B cell (primary cell): ENCODE measurements at regions not wholly inside any gene's neighbourhood (a gene's known extent, or its start where the extent isn't known, plus 50 kb on each side); places are given as distances from the start of the nearest gene placed in this dataset.

ENCODE experiments used
- ATAC-seq: fragments of 200-7000 bp; cut with Tn5 transposase; one replicate; pipeline ENCODE4 v1.10.0; 2021; ENCODE audit warnings: low read depth, mild to moderate bottlenecking, moderate number of reproducible peaks, moderate library complexity
- CTCF ChIA-PET: fragments of 350-600 bp; sonication (Branson Sonifier 250); formaldehyde crosslinking; loops from one replicate; lab custom pipeline; 2021; ENCODE audit warnings: antibody characterized with exemption, inconsistent platforms; lab: Charles Lee
- POLR2A ChIA-PET: fragments of 350-600 bp; sonication (Branson Sonifier 250); formaldehyde crosslinking; loops from one replicate; lab custom pipeline; 2021; ENCODE audit warnings: antibody characterized with exemption; lab: Charles Lee
- DNase-seq: peaks from one replicate; pipeline ENCODE4 v3.0.0; 2013
- H2AFZ ChIP-seq: 2 replicates; pipeline ENCODE4 v1.6.1; 2012; ENCODE audit warnings: mild to moderate bottlenecking, low read depth, low read length; ENCODE audit not compliant: insufficient read depth, poor library complexity, severe bottlenecking
- H3K27ac ChIP-seq, 2 donors: 1 replicate in 1 of 2; 2 replicates in 1 of 2; pipeline ENCODE4 v1.5.1; 2012 to 2013; ENCODE audit warnings: low read length in 2 of 2, mild to moderate bottlenecking in 2 of 2, moderate library complexity in 1 of 2
- H3K27me3 ChIP-seq, 4 experiments: fragments of 200-600 bp in 1 of 4; sonication (generic) in 1 of 4; replicated peaks in 1 of 4; 1 replicate in 2 of 4; 2 replicates in 2 of 4; pipeline versions ENCODE4 v1.6.1 to v1.7.0; 2013 to 2016; ENCODE audit warnings: low read length in 3 of 4, mild to moderate bottlenecking in 2 of 4, mixed read lengths in 1 of 4, moderate library complexity in 1 of 4; ENCODE audit not compliant: insufficient read depth in 4 of 4, control insufficient read depth in 3 of 4; ENCODE audit errors: control extremely low read depth in 1 of 4
- H3K36me3 ChIP-seq, 2 experiments: replicated peaks in 1 of 2; 1 replicate in 1 of 2; 2 replicates in 1 of 2; pipeline versions ENCODE4 v1.6.1 to v1.7.1; 2013; ENCODE audit warnings: low read length in 1 of 2; ENCODE audit not compliant: insufficient read depth in 2 of 2, control insufficient read depth in 1 of 2; ENCODE audit errors: control extremely low read depth in 1 of 2, extremely low read depth in 1 of 2
- H3K4me1 ChIP-seq, 2 donors: fragments of 200-600 bp in 1 of 2; sonication (generic) in 1 of 2; 1 replicate in 1 of 2; 2 replicates in 1 of 2; pipeline versions ENCODE4 v1.5.1 to v1.6.1; 2013 to 2017; ENCODE audit warnings: low read length in 2 of 2; ENCODE audit not compliant: control insufficient read depth in 2 of 2, insufficient read depth in 2 of 2
- H3K4me2 ChIP-seq: replicated peaks from 2 replicates; pipeline ENCODE3; 2012; ENCODE audit warnings: mild to moderate bottlenecking, low read depth, low read length; ENCODE audit not compliant: poor library complexity, severe bottlenecking
- H3K4me3 ChIP-seq, 5 experiments: fragments of 200-600 bp in 1 of 5; sonication (generic) in 1 of 5; 1 replicate in 3 of 5; 2 replicates in 2 of 5; pipeline versions ENCODE4 v1.5.1 to v1.7.0; 2011 to 2016; ENCODE audit warnings: low read length in 4 of 5, mild to moderate bottlenecking in 4 of 5, low read depth in 2 of 5, control low read depth in 1 of 5, moderate library complexity in 1 of 5; ENCODE audit not compliant: insufficient read depth in 1 of 5; ENCODE audit errors: control extremely low read depth in 1 of 5, extremely low read depth in 1 of 5
- H3K79me2 ChIP-seq: fragments of 200-600 bp; sonication (generic); one replicate; pipeline ENCODE4 v1.6.0; 2016; ENCODE audit warnings: low read length; ENCODE audit not compliant: control insufficient read depth, insufficient read depth
- H3K9ac ChIP-seq: fragments of 200-600 bp; sonication (generic); 2 replicates; pipeline ENCODE4 v1.6.1; 2017; ENCODE audit warnings: mild to moderate bottlenecking, low read length, moderate library complexity
- H3K9me3 ChIP-seq, 3 donors: one replicate each; pipeline versions ENCODE4 v1.6.1 to v1.7.1; 2013; ENCODE audit warnings: low read length in 2 of 3; ENCODE audit not compliant: control insufficient read depth in 2 of 3, insufficient read depth in 1 of 3; ENCODE audit errors: control extremely low read depth in 1 of 3
- H4K20me1 ChIP-seq: 2 replicates; pipeline ENCODE4 v1.6.0; 2012; ENCODE audit warnings: mild to moderate bottlenecking, low read length; ENCODE audit not compliant: insufficient read depth, control insufficient read depth, poor library complexity, severe bottlenecking
- H3K27ac Mint-ChIP-seq: one replicate; pipeline ENCODE4 v1.8.0; 2021; ENCODE audit warnings: mixed read lengths
- H3K27me3 Mint-ChIP-seq: one replicate; pipeline ENCODE4 v1.8.0; 2021; ENCODE audit warnings: mixed read lengths
- H3K4me1 Mint-ChIP-seq: one replicate; pipeline ENCODE4 v1.8.0; 2021; ENCODE audit warnings: mixed read lengths
- H3K4me3 Mint-ChIP-seq: one replicate; pipeline ENCODE4 v1.8.0; 2021; ENCODE audit warnings: mixed read lengths
- H3K9me3 Mint-ChIP-seq: one replicate; pipeline ENCODE4 v1.8.0; 2022; ENCODE audit warnings: mixed read lengths; ENCODE audit not compliant: insufficient read depth
- EZH2 ChIP-seq: IDR thresholded peaks from 2 replicates; pipeline ENCODE4 v1.6.1; 2012; ENCODE audit warnings: borderline replicate concordance, low read depth, mild to moderate bottlenecking, moderate library complexity, low read length; ENCODE audit not compliant: insufficient read depth, poor library complexity, severe bottlenecking
- WGBS: methylation state at CpG from one replicate; pipeline ENCODE4 v1.1.5; 2013; ENCODE audit warnings: missing lambda C conversion rate; ENCODE audit not compliant: insufficient coverage; 5-methylcytosine and 5-hydroxymethylcytosine counted together
- intact Hi-C: fragments of 100-400 bp; cut with micrococcal nuclease; formaldehyde crosslinking; loops from one replicate; pipeline ENCODE4 v1.10.0; 2022
- TF ChIP-seq, protein P1 (sequence below): fragments of 200-600 bp; IDR thresholded peaks from one replicate; pipeline ENCODE4 v1.8.0; 2022; ENCODE audit warnings: antibody characterized with exemption, mild to moderate bottlenecking

- TF ChIP-seq, protein P1, sequence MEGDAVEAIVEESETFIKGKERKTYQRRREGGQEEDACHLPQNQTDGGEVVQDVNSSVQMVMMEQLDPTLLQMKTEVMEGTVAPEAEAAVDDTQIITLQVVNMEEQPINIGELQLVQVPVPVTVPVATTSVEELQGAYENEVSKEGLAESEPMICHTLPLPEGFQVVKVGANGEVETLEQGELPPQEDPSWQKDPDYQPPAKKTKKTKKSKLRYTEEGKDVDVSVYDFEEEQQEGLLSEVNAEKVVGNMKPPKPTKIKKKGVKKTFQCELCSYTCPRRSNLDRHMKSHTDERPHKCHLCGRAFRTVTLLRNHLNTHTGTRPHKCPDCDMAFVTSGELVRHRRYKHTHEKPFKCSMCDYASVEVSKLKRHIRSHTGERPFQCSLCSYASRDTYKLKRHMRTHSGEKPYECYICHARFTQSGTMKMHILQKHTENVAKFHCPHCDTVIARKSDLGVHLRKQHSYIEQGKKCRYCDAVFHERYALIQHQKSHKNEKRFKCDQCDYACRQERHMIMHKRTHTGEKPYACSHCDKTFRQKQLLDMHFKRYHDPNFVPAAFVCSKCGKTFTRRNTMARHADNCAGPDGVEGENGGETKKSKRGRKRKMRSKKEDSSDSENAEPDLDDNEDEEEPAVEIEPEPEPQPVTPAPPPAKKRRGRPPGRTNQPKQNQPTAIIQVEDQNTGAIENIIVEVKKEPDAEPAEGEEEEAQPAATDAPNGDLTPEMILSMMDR: no peak
- no peak for TF ChIP-seq EZH2
- no peak overlapping the region for H3K4me3 Mint-ChIP-seq
- no peaks in the 10 kb centered on the region for H3K4me1 Mint-ChIP-seq
- ChIA-PET CTCF (no interaction called here), POLR2A (no interaction called here)
- Histone ChIP-seq H3K9me3 (no peaks in the 10 kb centered on the region), H3K4me1 (no peaks in the 10 kb centered on the region), H4K20me1 (no peaks in the 10 kb centered on the region), H3K79me2 (no peaks in the 10 kb centered on the region), H3K4me3 (no peak overlapping the region), H3K27me3 (no peaks in the 10 kb centered on the region), H3K9ac (no peak overlapping the region), H2AFZ (no peak overlapping the region), H3K27ac (no peak overlapping the region), H3K36me3 (no peaks in the 10 kb centered on the region), H3K4me2 (no peak overlapping the region)
- H3K27me3 Mint-ChIP-seq: no peaks in the 10 kb centered on the region
- intact Hi-C loops: no loop called here
- no peak overlapping the region for H3K27ac Mint-ChIP-seq
- no peaks in the 10 kb centered on the region for H3K9me3 Mint-ChIP-seq
- 95% methylated on average over 2 of the region's 2 CpGs for WGBS
- DNase-seq: no peak
- no peak for ATAC-seq
Measured at GRCh38 chr21:38179511-38179910, 77.3 kb upstream of the KCNJ15 start.

GRCh38 chr21:38181096-38181495, 75.7 kb upstream of the KCNJ15 start:
- Mint-ChIP-seq H3K9me3 (no peaks in the 10 kb centered on the region), H3K27me3 (no peaks in the 10 kb centered on the region), H3K4me3 (no peak overlapping the region), H3K27ac (no peak overlapping the region), H3K4me1 (no peaks in the 10 kb centered on the region)
- no peaks in the 10 kb centered on the region for H3K36me3 ChIP-seq
- DNase-seq (no peak), ATAC-seq (no peak)
- WGBS: no CpG with 5 or more reads among the region's 4 CpGs
- H3K4me3 ChIP-seq: no peak overlapping the region
- TF ChIP-seq, protein P1: no peak
- TF ChIP-seq EZH2: no peak
- ChIA-PET CTCF (no interaction called here), POLR2A (no interaction called here)
- no peaks in the 10 kb centered on the region for H3K9me3 ChIP-seq
- H2AFZ ChIP-seq: no peak overlapping the region
- no peaks in the 10 kb centered on the region for H3K4me1 ChIP-seq
- H3K9ac ChIP-seq: no peak overlapping the region
- no peaks in the 10 kb centered on the region for H3K27me3 ChIP-seq
- H3K4me2 ChIP-seq: no peak overlapping the region
- H3K79me2 ChIP-seq: no peaks in the 10 kb centered on the region
- intact Hi-C loops: no loop called here
- no peak overlapping the region for H3K27ac ChIP-seq
- H4K20me1 ChIP-seq: no peaks in the 10 kb centered on the region
